Muscle of leg (tissue), 3 donors: ENCODE measurements at regions not wholly inside any gene's neighbourhood (a gene's known extent, or its start where the extent isn't known, plus 50 kb on each side); places are given as distances from the start of the nearest gene placed in this dataset.
"Not testable (repeated sequence)": the region's sequence is repeated elsewhere in the genome, so short reads cannot be mapped to it uniquely, and the experiment has no call there.

ENCODE experiments used
- DNase-seq: peaks from one replicate; pipeline ENCODE4 v3.0.0; 2013
- H3K27ac ChIP-seq: one replicate; pipeline ENCODE4 v1.5.1; 2013; ENCODE audit warnings: mild to moderate bottlenecking, low read length, control low read depth
- H3K27me3 ChIP-seq: one replicate; pipeline ENCODE4 v1.6.1; 2013; ENCODE audit warnings: low read length; ENCODE audit not compliant: control insufficient read depth, insufficient read depth
- H3K36me3 ChIP-seq: one replicate; pipeline ENCODE4 v1.6.1; 2013; ENCODE audit warnings: low read length; ENCODE audit not compliant: control insufficient read depth, insufficient read depth
- H3K4me1 ChIP-seq: one replicate; pipeline ENCODE4 v1.6.1; 2013; ENCODE audit warnings: low read length; ENCODE audit not compliant: control insufficient read depth, insufficient read depth
- H3K4me3 ChIP-seq: one replicate; pipeline ENCODE4 v1.5.1; 2013; ENCODE audit warnings: low read length, control low read depth
- H3K9me3 ChIP-seq: replicated peaks from 2 replicates; pipeline ENCODE4 v1.6.1; 2013; ENCODE audit warnings: low read depth, low read length; ENCODE audit not compliant: control insufficient read depth
- WGBS: methylation state at CpG from one replicate; pipeline ENCODE4 v1.1.5; 2013; ENCODE audit warnings: missing lambda C conversion rate; ENCODE audit not compliant: insufficient coverage; 5-methylcytosine and 5-hydroxymethylcytosine counted together

- no peak for DNase-seq
- Histone ChIP-seq H3K4me1 (no peaks in the 10 kb centered on the region), H3K9me3 (no peaks in the 10 kb centered on the region), H3K27me3 (no peaks in the 10 kb centered on the region), H3K36me3 (no peaks in the 10 kb centered on the region), H3K4me3 (no peak overlapping the region), H3K27ac (no peak overlapping the region)
- WGBS, result no CpG with 5 or more reads among the region's 2 CpGs
Measured at GRCh38 chr14:87046960-87047359, 946.0 kb downstream of the GALC start.

GRCh38 chr14:87045956-87046355, 947.0 kb downstream of the GALC start:
- Histone ChIP-seq H3K36me3 (no peaks in the 10 kb centered on the region), H3K4me1 (no peaks in the 10 kb centered on the region), H3K27ac (no peak overlapping the region), H3K4me3 (no peak overlapping the region), H3K27me3 (no peaks in the 10 kb centered on the region), H3K9me3 (no peaks in the 10 kb centered on the region)
- WGBS, result 20% methylated on average over 1 of the region's 5 CpGs
- DNase-seq, result no peak

DNA sequence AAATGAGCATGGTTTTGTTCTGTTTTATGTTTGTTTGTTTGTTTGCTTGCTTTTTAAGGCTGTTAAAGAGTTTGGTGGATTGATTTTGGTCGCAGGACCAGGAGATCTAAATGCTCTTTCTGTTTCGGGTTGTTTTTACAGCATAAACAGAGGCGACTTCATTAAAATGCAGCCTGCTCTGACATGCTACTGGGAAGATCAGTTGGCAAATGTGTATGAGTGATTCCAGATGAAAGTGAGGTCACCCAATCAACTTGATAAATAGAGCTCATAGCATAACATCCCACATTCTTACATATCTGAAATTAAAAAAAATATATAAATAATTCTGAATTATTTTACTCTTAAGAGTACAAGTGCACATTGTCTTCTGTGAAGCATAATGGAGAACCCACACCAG, 947.7 kb downstream of the GALC start:
- H3K27me3 ChIP-seq, result no peaks in the 10 kb centered on the region
- no peak overlapping the region for H3K27ac ChIP-seq
- no CpG with 5 or more reads among the region's 3 CpGs for WGBS
- H3K4me3 ChIP-seq, result no peak overlapping the region
- no peaks in the 10 kb centered on the region for H3K4me1 ChIP-seq
- DNase-seq, result peak; percentile 43
- H3K9me3 ChIP-seq, result no peaks in the 10 kb centered on the region
- H3K36me3 ChIP-seq, result no peaks in the 10 kb centered on the region

DNA sequence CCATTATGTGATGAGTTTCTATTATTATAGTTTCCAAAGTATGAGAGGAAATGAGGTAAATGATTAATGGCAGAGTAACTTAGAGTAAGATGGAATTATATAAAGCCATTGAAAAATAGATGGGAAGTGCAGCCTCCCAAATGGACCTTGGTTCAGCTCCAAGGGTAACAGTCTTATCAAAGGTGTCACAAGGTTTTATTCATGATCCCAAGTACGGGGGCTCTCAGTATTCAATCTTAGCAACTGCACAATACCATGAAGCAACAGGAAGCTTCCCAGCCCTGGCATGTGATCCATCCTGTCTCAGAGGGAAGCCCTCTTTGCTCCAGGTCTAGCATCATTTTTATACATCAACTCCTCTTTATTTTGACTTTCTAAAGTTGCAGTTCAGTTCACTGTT, 948.2 kb downstream of the GALC start:
- 25% methylated on average over 1 of the region's 1 CpG for WGBS
- Histone ChIP-seq H3K4me1 (no peaks in the 10 kb centered on the region), H3K36me3 (no peaks in the 10 kb centered on the region), H3K27ac (no peak overlapping the region), H3K9me3 (no peaks in the 10 kb centered on the region), H3K4me3 (no peak overlapping the region), H3K27me3 (no peaks in the 10 kb centered on the region)
- no peak for DNase-seq

- no peak overlapping the region for H3K27ac ChIP-seq
- WGBS, result no CpG with 5 or more reads among the region's 4 CpGs
- no peak overlapping the region for H3K4me3 ChIP-seq
- no peaks in the 10 kb centered on the region for H3K27me3 ChIP-seq
- no peaks in the 10 kb centered on the region for H3K4me1 ChIP-seq
- no peaks in the 10 kb centered on the region for H3K36me3 ChIP-seq
- no peaks in the 10 kb centered on the region for H3K9me3 ChIP-seq
- no peak for DNase-seq
Measured at GRCh38 chr14:87043667-87044200, 949.2 kb downstream of the GALC start.

GRCh38 chr14:87042354-87042753, 950.6 kb downstream of the GALC start:
- no peak overlapping the region for H3K27ac ChIP-seq
- no CpG with 5 or more reads among the region's 4 CpGs for WGBS
- no peaks in the 10 kb centered on the region for H3K36me3 ChIP-seq
- no peak for DNase-seq
- no peak overlapping the region for H3K4me3 ChIP-seq
- no peaks in the 10 kb centered on the region for H3K4me1 ChIP-seq
- no peaks in the 10 kb centered on the region for H3K27me3 ChIP-seq
- H3K9me3 ChIP-seq, result no peaks in the 10 kb centered on the region

DNA sequence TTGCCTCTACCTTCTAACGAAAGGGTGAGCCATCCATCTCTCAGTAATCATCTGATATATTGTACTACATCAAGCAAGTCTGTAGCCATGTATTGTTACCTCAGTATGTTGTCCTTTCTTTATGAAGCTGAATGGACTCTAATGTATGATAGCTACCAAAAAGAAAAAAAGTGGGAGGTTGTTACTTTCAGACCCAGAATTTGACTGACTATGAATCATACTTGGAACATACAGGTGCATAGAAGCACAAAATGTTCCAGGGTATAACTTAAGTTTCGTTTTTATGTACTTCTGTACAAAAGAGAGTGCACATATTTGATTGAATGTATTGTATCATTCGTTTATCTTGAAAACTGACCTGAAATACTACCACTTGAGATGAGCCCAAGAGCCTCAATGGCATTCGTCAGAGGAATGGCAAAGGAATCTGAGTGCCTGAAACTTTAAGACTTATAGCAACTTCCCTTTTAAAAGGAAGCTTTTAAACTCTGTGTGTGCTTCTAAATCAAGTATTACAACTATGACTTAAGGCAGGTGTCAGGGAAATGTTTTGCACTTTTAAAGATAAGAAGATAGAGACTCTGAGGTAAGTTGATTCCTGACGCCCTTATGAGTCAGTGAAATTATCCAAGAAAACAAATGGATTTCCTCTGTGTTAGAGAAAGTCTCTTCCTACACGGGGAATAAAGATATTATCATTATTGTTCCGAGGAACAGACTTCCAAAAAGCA, 951.5 kb downstream of the GALC start:
- Histone ChIP-seq H3K9me3 (no peaks in the 10 kb centered on the region), H3K27ac (no peak overlapping the region), H3K4me1 (no peaks in the 10 kb centered on the region), H3K36me3 (no peaks in the 10 kb centered on the region), H3K27me3 (no peaks in the 10 kb centered on the region), H3K4me3 (no peak overlapping the region)
- WGBS, result no CpG with 5 or more reads among the region's 7 CpGs
- no peak for DNase-seq

DNA sequence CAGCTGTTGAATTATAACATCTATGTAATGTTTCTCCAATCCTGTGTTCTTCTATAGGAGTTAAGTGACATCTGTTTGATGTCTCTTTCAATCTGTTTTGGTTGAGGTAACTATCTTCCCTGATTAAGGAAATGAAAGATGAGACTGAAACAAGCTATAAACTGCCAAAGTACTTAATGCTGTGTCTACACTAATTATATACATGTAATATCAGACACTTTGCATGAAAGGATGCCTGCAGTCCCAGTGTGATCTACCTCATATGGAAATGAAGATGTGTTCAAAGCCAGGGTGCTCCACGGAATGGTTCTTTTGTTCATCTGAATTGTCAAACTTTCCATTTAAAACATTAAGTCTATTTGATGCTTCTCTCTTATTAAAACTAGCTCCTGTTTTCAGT, 958.3 kb downstream of the GALC start:
- Histone ChIP-seq H3K9me3 (no peaks in the 10 kb centered on the region), H3K4me3 (no peak overlapping the region)

GRCh38 chr14:87030197-87030596, 962.8 kb downstream of the GALC start:
- Histone ChIP-seq H3K36me3 (no peaks in the 10 kb centered on the region), H3K4me3 (no peak overlapping the region), H3K4me1 (no peaks in the 10 kb centered on the region), H3K27ac (no peak overlapping the region), H3K9me3 (no peaks in the 10 kb centered on the region), H3K27me3 (no peaks in the 10 kb centered on the region)
- WGBS, result 79% methylated on average over 1 of the region's 1 CpG
- no peak for DNase-seq

More for the DNA sequence above, 958.3 kb downstream of the GALC start:
- Histone ChIP-seq H3K27me3 (no peaks in the 10 kb centered on the region), H3K36me3 (no peaks in the 10 kb centered on the region), H3K4me1 (no peaks in the 10 kb centered on the region), H3K27ac (no peak overlapping the region)
- WGBS, result no CpG with 5 or more reads among the region's 1 CpG
- DNase-seq, result no peak

DNA sequence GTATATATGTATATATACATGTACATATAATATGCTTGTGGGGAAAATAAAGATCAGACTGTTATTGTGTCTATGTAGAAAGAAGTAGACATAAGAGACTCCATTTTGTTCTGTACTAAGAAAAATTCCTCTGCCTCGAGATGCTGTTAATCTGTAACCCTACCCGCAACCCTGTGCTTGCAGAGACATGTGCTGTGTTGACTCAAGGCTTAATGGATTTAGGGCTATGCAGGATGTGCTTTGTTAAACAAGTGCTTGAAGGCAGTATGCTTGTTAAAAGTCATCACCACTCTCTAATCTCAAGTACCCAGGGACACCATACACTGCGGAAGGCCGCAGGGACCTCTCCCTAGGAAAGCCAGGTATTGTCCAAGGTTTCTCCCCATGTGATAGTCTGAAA, 972.9 kb downstream of the GALC start:
- DNase-seq, result not testable (repeated sequence)
- WGBS, result no CpG with 5 or more reads among the region's 4 CpGs

DNA sequence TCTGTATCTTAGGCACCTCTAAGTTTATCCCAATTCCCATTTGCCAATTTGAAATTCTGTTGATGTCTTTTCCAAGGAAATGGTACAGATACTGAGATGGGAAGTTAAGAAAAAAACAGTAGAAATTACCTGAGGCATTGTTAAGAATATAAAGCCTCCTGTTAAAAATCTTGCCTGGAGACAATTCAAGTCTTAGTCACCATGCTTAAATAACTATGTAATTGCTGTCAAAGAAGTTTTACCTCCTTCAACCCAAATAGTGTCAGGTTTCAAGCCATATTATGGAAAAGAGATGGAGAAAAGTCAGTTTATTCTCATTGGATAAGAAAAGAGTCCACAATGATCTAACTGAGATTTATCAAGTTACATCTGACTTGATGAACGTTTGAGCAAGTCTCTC, 974.7 kb downstream of the GALC start:
- DNase-seq, result no peak
- H3K4me1 ChIP-seq, result no peaks in the 10 kb centered on the region
- H3K27me3 ChIP-seq, result no peaks in the 10 kb centered on the region
- H3K4me3 ChIP-seq, result no peak overlapping the region
- no peak overlapping the region for H3K27ac ChIP-seq
- WGBS, result no CpG with 5 or more reads among the region's 1 CpG
- no peaks in the 10 kb centered on the region for H3K9me3 ChIP-seq
- H3K36me3 ChIP-seq, result no peaks in the 10 kb centered on the region

More for the DNA sequence above, 972.9 kb downstream of the GALC start:
- H3K4me1 ChIP-seq, H3K27ac ChIP-seq, H3K9me3 ChIP-seq, H3K27me3 ChIP-seq, H3K36me3 ChIP-seq, H3K4me3 ChIP-seq: not testable (repeated sequence)
